B cell (primary cell): ENCODE measurements at regions not wholly inside any gene's neighbourhood (a gene's known extent, or its start where the extent isn't known, plus 50 kb on each side); places are given as distances from the start of the nearest gene placed in this dataset.

Experiments used
- ATAC-seq: fragments of 200-7000 bp; cut with Tn5 transposase; one replicate; pipeline ENCODE4 v1.10.0; 2021; ENCODE audit warnings: low read depth, mild to moderate bottlenecking, moderate number of reproducible peaks, moderate library complexity
- CTCF ChIA-PET: fragments of 350-600 bp; sonication (Branson Sonifier 250); formaldehyde crosslinking; loops from one replicate; lab custom pipeline; 2021; ENCODE audit warnings: antibody characterized with exemption, inconsistent platforms; lab: Charles Lee
- POLR2A ChIA-PET: fragments of 350-600 bp; sonication (Branson Sonifier 250); formaldehyde crosslinking; loops from one replicate; lab custom pipeline; 2021; ENCODE audit warnings: antibody characterized with exemption; lab: Charles Lee
- DNase-seq: peaks from one replicate; pipeline ENCODE4 v3.0.0; 2013
- H2AFZ ChIP-seq: 2 replicates; pipeline ENCODE4 v1.6.1; 2012; ENCODE audit warnings: mild to moderate bottlenecking, low read depth, low read length; ENCODE audit not compliant: insufficient read depth, poor library complexity, severe bottlenecking
- H3K27ac ChIP-seq, 2 donors: 1 replicate in 1 of 2; 2 replicates in 1 of 2; pipeline ENCODE4 v1.5.1; 2012 to 2013; ENCODE audit warnings: low read length in 2 of 2, mild to moderate bottlenecking in 2 of 2, moderate library complexity in 1 of 2
- H3K27me3 ChIP-seq, 4 experiments: fragments of 200-600 bp in 1 of 4; sonication (generic) in 1 of 4; replicated peaks in 1 of 4; 1 replicate in 2 of 4; 2 replicates in 2 of 4; pipeline versions ENCODE4 v1.6.1 to v1.7.0; 2013 to 2016; ENCODE audit warnings: low read length in 3 of 4, mild to moderate bottlenecking in 2 of 4, mixed read lengths in 1 of 4, moderate library complexity in 1 of 4; ENCODE audit not compliant: insufficient read depth in 4 of 4, control insufficient read depth in 3 of 4; ENCODE audit errors: control extremely low read depth in 1 of 4
- H3K36me3 ChIP-seq, 2 experiments: replicated peaks in 1 of 2; 1 replicate in 1 of 2; 2 replicates in 1 of 2; pipeline versions ENCODE4 v1.6.1 to v1.7.1; 2013; ENCODE audit warnings: low read length in 1 of 2; ENCODE audit not compliant: insufficient read depth in 2 of 2, control insufficient read depth in 1 of 2; ENCODE audit errors: control extremely low read depth in 1 of 2, extremely low read depth in 1 of 2
- H3K4me1 ChIP-seq, 2 donors: fragments of 200-600 bp in 1 of 2; sonication (generic) in 1 of 2; 1 replicate in 1 of 2; 2 replicates in 1 of 2; pipeline versions ENCODE4 v1.5.1 to v1.6.1; 2013 to 2017; ENCODE audit warnings: low read length in 2 of 2; ENCODE audit not compliant: control insufficient read depth in 2 of 2, insufficient read depth in 2 of 2
- H3K4me2 ChIP-seq: replicated peaks from 2 replicates; pipeline ENCODE3; 2012; ENCODE audit warnings: mild to moderate bottlenecking, low read depth, low read length; ENCODE audit not compliant: poor library complexity, severe bottlenecking
- H3K4me3 ChIP-seq, 5 experiments: fragments of 200-600 bp in 1 of 5; sonication (generic) in 1 of 5; 1 replicate in 3 of 5; 2 replicates in 2 of 5; pipeline versions ENCODE4 v1.5.1 to v1.7.0; 2011 to 2016; ENCODE audit warnings: low read length in 4 of 5, mild to moderate bottlenecking in 4 of 5, low read depth in 2 of 5, control low read depth in 1 of 5, moderate library complexity in 1 of 5; ENCODE audit not compliant: insufficient read depth in 1 of 5; ENCODE audit errors: control extremely low read depth in 1 of 5, extremely low read depth in 1 of 5
- H3K79me2 ChIP-seq: fragments of 200-600 bp; sonication (generic); one replicate; pipeline ENCODE4 v1.6.0; 2016; ENCODE audit warnings: low read length; ENCODE audit not compliant: control insufficient read depth, insufficient read depth
- H3K9ac ChIP-seq: fragments of 200-600 bp; sonication (generic); 2 replicates; pipeline ENCODE4 v1.6.1; 2017; ENCODE audit warnings: mild to moderate bottlenecking, low read length, moderate library complexity
- H3K9me3 ChIP-seq, 3 donors: one replicate each; pipeline versions ENCODE4 v1.6.1 to v1.7.1; 2013; ENCODE audit warnings: low read length in 2 of 3; ENCODE audit not compliant: control insufficient read depth in 2 of 3, insufficient read depth in 1 of 3; ENCODE audit errors: control extremely low read depth in 1 of 3
- H4K20me1 ChIP-seq: 2 replicates; pipeline ENCODE4 v1.6.0; 2012; ENCODE audit warnings: mild to moderate bottlenecking, low read length; ENCODE audit not compliant: insufficient read depth, control insufficient read depth, poor library complexity, severe bottlenecking
- H3K27ac Mint-ChIP-seq: one replicate; pipeline ENCODE4 v1.8.0; 2021; ENCODE audit warnings: mixed read lengths
- H3K27me3 Mint-ChIP-seq: one replicate; pipeline ENCODE4 v1.8.0; 2021; ENCODE audit warnings: mixed read lengths
- H3K4me1 Mint-ChIP-seq: one replicate; pipeline ENCODE4 v1.8.0; 2021; ENCODE audit warnings: mixed read lengths
- H3K4me3 Mint-ChIP-seq: one replicate; pipeline ENCODE4 v1.8.0; 2021; ENCODE audit warnings: mixed read lengths
- H3K9me3 Mint-ChIP-seq: one replicate; pipeline ENCODE4 v1.8.0; 2022; ENCODE audit warnings: mixed read lengths; ENCODE audit not compliant: insufficient read depth
- CTCF ChIP-seq: fragments of 200-600 bp; IDR thresholded peaks from one replicate; pipeline ENCODE4 v1.8.0; 2022; ENCODE audit warnings: antibody characterized with exemption, mild to moderate bottlenecking
- EZH2 ChIP-seq: IDR thresholded peaks from 2 replicates; pipeline ENCODE4 v1.6.1; 2012; ENCODE audit warnings: borderline replicate concordance, low read depth, mild to moderate bottlenecking, moderate library complexity, low read length; ENCODE audit not compliant: insufficient read depth, poor library complexity, severe bottlenecking
- WGBS: methylation state at CpG from one replicate; pipeline ENCODE4 v1.1.5; 2013; ENCODE audit warnings: missing lambda C conversion rate; ENCODE audit not compliant: insufficient coverage; 5-methylcytosine and 5-hydroxymethylcytosine counted together
- intact Hi-C: fragments of 100-400 bp; cut with micrococcal nuclease; formaldehyde crosslinking; loops from one replicate; pipeline ENCODE4 v1.10.0; 2022

- Histone ChIP-seq H3K4me2 (no peak overlapping the region), H3K27ac (no peak overlapping the region), H3K9me3 (peaks cover 4 to 60% (median 42%) of the 10 kb centered on the region in 3 donors), H3K4me3 (no peak overlapping the region), H3K4me1 (no peaks in the 10 kb centered on the region), H3K36me3 (no peaks in the 10 kb centered on the region), H3K27me3 (peaks cover 0 to 5% (median 0%) of the 10 kb centered on the region in 4 experiments), H3K79me2 (no peaks in the 10 kb centered on the region), H2AFZ (no peak overlapping the region), H3K9ac (no peak overlapping the region), H4K20me1 (no peaks in the 10 kb centered on the region)
- no peak for DNase-seq
- Mint-ChIP-seq H3K27me3 (no peaks in the 10 kb centered on the region), H3K9me3 (peaks cover 2% of the 10 kb centered on the region), H3K4me3 (no peak overlapping the region), H3K27ac (no peak overlapping the region), H3K4me1 (no peaks in the 10 kb centered on the region)
- 91% methylated on average over 2 of the region's 2 CpGs for WGBS
- TF ChIP-seq CTCF: no peak
- TF ChIP-seq EZH2: no peak
- POLR2A ChIA-PET: no interaction called here
- CTCF ChIA-PET: no interaction called here
- intact Hi-C loops: no loop called here
- ATAC-seq: no peak
Observed at GRCh38 chr2:128466376-128466775, 147.7 kb upstream of the HS6ST1 start.

- H3K27me3 ChIP-seq: peaks cover 0 to 5% (median 0%) of the 10 kb centered on the region in 4 experiments
- Mint-ChIP-seq H3K27me3 (no peaks in the 10 kb centered on the region), H3K27ac (no peak overlapping the region), H3K4me1 (no peaks in the 10 kb centered on the region), H3K4me3 (no peak overlapping the region), H3K9me3 (peaks cover 2% of the 10 kb centered on the region)
- H3K4me3 ChIP-seq: no peak overlapping the region
- peaks cover 4 to 61% (median 42%) of the 10 kb centered on the region in 3 donors for H3K9me3 ChIP-seq
- POLR2A ChIA-PET: no interaction called here
- TF ChIP-seq CTCF: no peak
- no peak for TF ChIP-seq EZH2
- no peak for ATAC-seq
- H3K9ac ChIP-seq: no peak overlapping the region
- no peaks in the 10 kb centered on the region for H3K79me2 ChIP-seq
- DNase-seq: no peak
- intact Hi-C loops: no loop called here
- 92% methylated on average over 2 of the region's 2 CpGs for WGBS
- no peak overlapping the region for H2AFZ ChIP-seq
- CTCF ChIA-PET: no interaction called here
- no peaks in the 10 kb centered on the region for H3K4me1 ChIP-seq
- no peaks in the 10 kb centered on the region for H3K36me3 ChIP-seq
- H3K4me2 ChIP-seq: no peak overlapping the region
- H3K27ac ChIP-seq: no peak overlapping the region
- H4K20me1 ChIP-seq: no peaks in the 10 kb centered on the region
Observed at GRCh38 chr2:128466776-128467175, 148.1 kb upstream of the HS6ST1 start.
